Body of pancreas (tissue), 4 donors: ENCODE measurements at regions not wholly inside any gene's neighbourhood (a gene's known extent, or its start where the extent isn't known, plus 50 kb on each side); places are given as distances from the start of the nearest gene placed in this dataset.

Source experiments
- CTCF ChIP-seq, 7 experiments: fragments of 450-650 bp in 4 of 7; fragments of 200-600 bp in 3 of 7; sonication (generic) in 3 of 7; IDR thresholded peaks; one replicate each; pipeline ENCODE4 v1.5.1; 2016 to 2019; ENCODE audit warnings: antibody characterized with exemption in 7 of 7
- POLR2A ChIP-seq, 3 donors: fragments of 450-650 bp; IDR thresholded peaks; one replicate each; pipeline ENCODE4 v1.6.1; 2016; ENCODE audit warnings: antibody characterized with exemption in 3 of 3, mild to moderate bottlenecking in 2 of 3

DNA sequence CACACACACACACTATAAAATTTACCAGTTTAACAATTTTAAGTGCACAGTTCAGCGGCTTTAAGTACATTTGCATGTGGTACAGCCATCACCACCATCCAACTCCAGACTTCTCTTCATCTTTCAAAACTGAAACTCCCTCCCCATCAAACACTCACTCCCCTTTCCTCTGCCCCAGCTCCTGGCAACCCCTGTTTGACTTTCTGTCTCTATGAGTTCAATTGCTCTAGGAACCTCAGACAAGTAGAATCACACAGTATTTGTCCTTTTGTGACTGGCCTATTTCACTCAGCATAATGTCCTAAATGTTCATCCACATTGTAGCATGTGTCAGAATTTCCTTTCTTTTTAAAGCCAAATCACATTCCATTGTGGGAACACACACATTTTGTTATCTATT, 302.8 kb upstream of the FOXQ1 start:
- TF ChIP-seq CTCF (IDR thresholded peaks at IDR 0.05) (no peak), POLR2A (IDR thresholded peaks at IDR 0.05) (no peak)
